OCI-LY3 (cell line): ENCODE measurements at regions not wholly inside any gene's neighbourhood (a gene's known extent, or its start where the extent isn't known, plus 50 kb on each side); places are given as distances from the start of the nearest gene placed in this dataset.

Source experiments
- H2AFZ ChIP-seq: fragments of 200-600, 300-600 bp; shearing (Covaris generic); 2 replicates; pipeline ENCODE4 v1.6.0; 2014; ENCODE audit warnings: antibody characterized with exemption, low read depth, low read length
- H3K27ac ChIP-seq: fragments of 200-600, 300-600 bp; sonication (generic); 2 replicates; pipeline ENCODE4 v1.5.1; 2014; ENCODE audit warnings: mild to moderate bottlenecking, low read length, moderate library complexity, mixed read lengths
- H3K27me3 ChIP-seq: fragments of 200-600, 300-600 bp; sonication (generic); 2 replicates; pipeline ENCODE4 v1.6.1; 2014; ENCODE audit warnings: low read depth, low read length, mixed read lengths
- H3K36me3 ChIP-seq: fragments of 200-600, 300-600 bp; sonication (generic); replicated peaks from 2 replicates; pipeline ENCODE3; 2014; ENCODE audit warnings: low read depth, low read length, mixed read lengths
- H3K4me1 ChIP-seq: fragments of 300-600, 200-600 bp; sonication (generic); 2 replicates; pipeline ENCODE4 v1.6.1; 2014; ENCODE audit warnings: low read length, mixed read lengths
- H3K4me2 ChIP-seq: fragments of 200-600, 300-600 bp; sonication (generic); 2 replicates; pipeline ENCODE4 v1.6.1; 2014; ENCODE audit warnings: low read length, mixed read lengths
- H3K4me3 ChIP-seq: fragments of 300-600, 200-600 bp; sonication (generic); 2 replicates; pipeline ENCODE4 v1.5.1; 2014; ENCODE audit warnings: antibody characterized with exemption, mild to moderate bottlenecking, low read length, moderate library complexity
- H3K79me2 ChIP-seq: fragments of 300-600, 200-600 bp; shearing (Covaris generic); 2 replicates; pipeline ENCODE4 v1.6.1; 2014; ENCODE audit warnings: mild to moderate bottlenecking, low read length, mixed read lengths
- H3K9ac ChIP-seq: fragments of 300-600, 200-600 bp; shearing (Covaris generic); 2 replicates; pipeline ENCODE4 v1.6.0; 2014; ENCODE audit warnings: mild to moderate bottlenecking, low read length, moderate library complexity
- H3K9me3 ChIP-seq: fragments of 200-600, 300-600 bp; shearing (Covaris generic); 2 replicates; pipeline ENCODE4 v1.6.1; 2014; ENCODE audit warnings: low read length, mixed read lengths; ENCODE audit not compliant: insufficient read depth
- H4K20me1 ChIP-seq: fragments of 200-600, 300-600 bp; sonication (generic); 2 replicates; pipeline ENCODE4 v1.6.1; 2016; ENCODE audit warnings: low read length, mixed read lengths; ENCODE audit not compliant: insufficient read depth
- EZH2phosphoT487 ChIP-seq: fragments of 200-600 bp; shearing (Covaris generic); IDR thresholded peaks from 2 replicates; pipeline ENCODE4 v1.6.1; 2018; ENCODE audit warnings: antibody characterized with exemption, mixed run types, low read depth
- TF ChIP-seq, protein P1 (sequence below): fragments of 200-600, 300-600 bp; sonication (generic); IDR thresholded peaks from 2 replicates; pipeline ENCODE4 v1.5.1; 2014; ENCODE audit warnings: antibody characterized with exemption, low read length, low read depth

DNA sequence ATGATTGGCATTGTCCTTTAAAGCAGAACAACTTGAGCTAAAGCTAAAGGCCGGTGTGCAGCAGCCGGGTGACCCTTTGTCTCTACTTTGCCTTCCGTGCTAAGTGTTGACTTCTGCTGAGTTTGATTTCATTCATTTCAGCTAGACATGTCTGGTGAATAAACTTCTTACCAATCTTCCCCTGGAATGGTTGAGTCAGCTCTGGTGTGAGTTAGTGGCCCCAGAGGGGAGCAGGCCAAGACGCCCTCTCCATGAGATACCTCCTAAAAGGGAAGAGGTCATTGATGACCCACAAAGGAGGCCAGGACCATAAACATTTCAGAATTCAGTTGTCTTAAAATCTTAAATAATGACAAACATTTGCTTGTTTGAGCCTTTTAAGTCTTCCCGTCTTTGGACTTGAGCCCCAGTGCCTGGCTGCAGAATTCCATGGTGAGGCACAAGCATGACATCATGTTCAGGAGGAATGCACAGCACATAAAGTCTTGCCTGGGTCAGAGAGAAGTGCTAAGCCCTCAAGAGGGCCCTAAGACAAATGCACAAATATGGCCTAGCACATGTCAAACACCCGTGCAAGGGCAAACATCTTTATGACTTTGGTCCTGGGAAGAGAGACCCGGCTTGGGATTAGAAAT lies 96.3 kb upstream of the NEDD9 start:
- Histone ChIP-seq H3K27me3 (no peaks in the 10 kb centered on the region), H3K4me1 (peaks cover 33% of the 10 kb centered on the region), H3K9me3 (no peaks in the 10 kb centered on the region), H3K27ac (no peak overlapping the region), H3K4me3 (no peak overlapping the region), H3K36me3 (peaks cover 56% of the 10 kb centered on the region), H3K9ac (no peak overlapping the region), H3K4me2 (no peak overlapping the region), H3K79me2 (peaks cover 85% of the 10 kb centered on the region), H4K20me1 (peaks cover 55% of the 10 kb centered on the region), H2AFZ (no peak overlapping the region)
- TF ChIP-seq, protein P1, sequence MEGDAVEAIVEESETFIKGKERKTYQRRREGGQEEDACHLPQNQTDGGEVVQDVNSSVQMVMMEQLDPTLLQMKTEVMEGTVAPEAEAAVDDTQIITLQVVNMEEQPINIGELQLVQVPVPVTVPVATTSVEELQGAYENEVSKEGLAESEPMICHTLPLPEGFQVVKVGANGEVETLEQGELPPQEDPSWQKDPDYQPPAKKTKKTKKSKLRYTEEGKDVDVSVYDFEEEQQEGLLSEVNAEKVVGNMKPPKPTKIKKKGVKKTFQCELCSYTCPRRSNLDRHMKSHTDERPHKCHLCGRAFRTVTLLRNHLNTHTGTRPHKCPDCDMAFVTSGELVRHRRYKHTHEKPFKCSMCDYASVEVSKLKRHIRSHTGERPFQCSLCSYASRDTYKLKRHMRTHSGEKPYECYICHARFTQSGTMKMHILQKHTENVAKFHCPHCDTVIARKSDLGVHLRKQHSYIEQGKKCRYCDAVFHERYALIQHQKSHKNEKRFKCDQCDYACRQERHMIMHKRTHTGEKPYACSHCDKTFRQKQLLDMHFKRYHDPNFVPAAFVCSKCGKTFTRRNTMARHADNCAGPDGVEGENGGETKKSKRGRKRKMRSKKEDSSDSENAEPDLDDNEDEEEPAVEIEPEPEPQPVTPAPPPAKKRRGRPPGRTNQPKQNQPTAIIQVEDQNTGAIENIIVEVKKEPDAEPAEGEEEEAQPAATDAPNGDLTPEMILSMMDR, result no peak
- TF ChIP-seq EZH2phosphoT487, result no peak

DNA sequence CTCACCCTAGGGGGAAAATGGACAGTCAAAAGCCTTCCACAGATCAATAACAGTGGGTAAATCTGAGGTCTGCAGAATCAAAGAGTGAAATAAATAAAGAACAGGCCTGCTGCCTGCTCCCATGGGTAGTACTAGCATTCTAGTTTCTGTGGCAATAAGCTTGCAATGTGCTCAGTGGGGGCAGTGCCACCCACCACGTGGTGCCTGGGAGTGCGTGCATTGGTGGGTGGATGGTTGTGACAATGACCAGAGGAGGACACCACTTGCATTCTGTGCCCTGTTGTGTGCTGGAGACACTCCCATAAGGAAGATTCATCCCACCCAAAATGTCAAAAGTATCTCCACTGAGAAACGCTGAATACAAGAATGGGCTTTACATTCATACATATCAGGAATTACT lies 95.5 kb upstream of the NEDD9 start:
- TF ChIP-seq, protein P1, result no peak
- TF ChIP-seq EZH2phosphoT487, result no peak
- H3K4me3 ChIP-seq, result no peak overlapping the region
- H3K27me3 ChIP-seq, result no peaks in the 10 kb centered on the region
- peaks cover 36% of the 10 kb centered on the region for H3K4me1 ChIP-seq
- H3K9me3 ChIP-seq, result no peaks in the 10 kb centered on the region
- H4K20me1 ChIP-seq, result peaks cover 53% of the 10 kb centered on the region
- no peak overlapping the region for H3K9ac ChIP-seq
- peaks cover 53% of the 10 kb centered on the region for H3K36me3 ChIP-seq
- H2AFZ ChIP-seq, result no peak overlapping the region
- H3K4me2 ChIP-seq, result no peak overlapping the region
- peaks cover 85% of the 10 kb centered on the region for H3K79me2 ChIP-seq
- no peak overlapping the region for H3K27ac ChIP-seq

DNA sequence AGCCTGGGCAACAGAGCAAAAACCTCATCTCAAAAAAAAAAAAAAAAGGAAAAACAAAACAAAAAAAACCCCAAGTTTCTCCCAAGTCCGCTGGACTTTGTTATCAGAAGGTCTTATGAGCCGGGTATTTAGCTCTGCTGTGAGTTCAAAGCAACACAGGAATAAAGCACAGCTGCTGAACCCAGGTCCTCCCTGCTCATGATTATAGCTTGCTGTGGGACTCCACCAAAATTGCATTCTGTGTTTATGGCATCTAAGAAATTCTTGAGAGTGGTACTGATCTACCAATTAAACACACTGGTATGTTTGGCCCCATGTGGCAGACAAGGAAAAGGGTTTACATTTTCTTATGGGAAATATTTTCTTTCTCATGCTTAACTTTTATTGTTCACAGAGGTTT lies 93.6 kb upstream of the NEDD9 start:
- Histone ChIP-seq H2AFZ (no peak overlapping the region), H3K9me3 (no peaks in the 10 kb centered on the region), H3K27ac (no peak overlapping the region), H3K9ac (no peak overlapping the region), H3K79me2 (peaks cover 87% of the 10 kb centered on the region), H3K36me3 (peaks cover 46% of the 10 kb centered on the region), H3K4me1 (peaks cover 38% of the 10 kb centered on the region), H3K27me3 (no peaks in the 10 kb centered on the region), H3K4me2 (no peak overlapping the region), H3K4me3 (no peak overlapping the region), H4K20me1 (peaks cover 41% of the 10 kb centered on the region)
- TF ChIP-seq, protein P1, result no peak
- TF ChIP-seq EZH2phosphoT487, result no peak

DNA sequence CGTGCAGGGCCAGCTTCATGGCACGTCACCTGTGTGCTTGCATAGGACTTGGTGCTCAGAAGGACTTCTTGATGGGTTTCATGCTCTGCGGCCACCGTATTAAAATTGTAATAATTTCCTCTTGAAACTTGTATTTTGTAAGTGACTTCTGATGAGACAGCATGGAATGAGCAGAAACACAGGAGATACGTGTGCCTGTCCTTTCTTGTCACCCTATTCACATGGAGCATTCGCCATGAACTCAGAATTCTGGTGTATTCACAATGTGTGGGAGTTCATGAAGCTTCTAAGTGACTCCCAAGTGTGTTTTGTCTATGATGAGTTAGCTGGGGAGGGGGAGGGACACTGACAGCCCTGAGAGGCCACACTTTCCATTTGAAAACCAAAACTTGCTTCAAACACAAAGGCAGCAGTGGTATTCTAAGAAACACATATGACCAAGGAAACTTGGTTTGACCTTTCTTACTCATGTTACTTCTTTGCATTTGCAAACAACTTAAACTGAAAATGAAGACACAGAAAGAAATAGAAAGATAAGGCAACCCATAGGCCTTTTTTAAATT lies 92.1 kb upstream of the NEDD9 start:
- Histone ChIP-seq H2AFZ (no peak overlapping the region), H3K9me3 (no peaks in the 10 kb centered on the region), H4K20me1 (peaks cover 44% of the 10 kb centered on the region), H3K4me2 (no peak overlapping the region), H3K79me2 (peaks cover 83% of the 10 kb centered on the region), H3K4me1 (peaks cover 32% of the 10 kb centered on the region), H3K36me3 (peaks cover 58% of the 10 kb centered on the region), H3K27me3 (no peaks in the 10 kb centered on the region), H3K9ac (no peak overlapping the region), H3K4me3 (no peak overlapping the region), H3K27ac (no peak overlapping the region)
- no peak for TF ChIP-seq EZH2phosphoT487
- TF ChIP-seq, protein P1, result no peak
